OCI-LY1 (cell line): ENCODE measurements at regions not wholly inside any gene's neighbourhood (a gene's known extent, or its start where the extent isn't known, plus 50 kb on each side); places are given as distances from the start of the nearest gene placed in this dataset.

Experiments used
- CTCF ChIP-seq: fragments of 200-600 bp; sonication (generic), shearing (Covaris generic); IDR thresholded peaks from 2 replicates; pipeline ENCODE4 v1.5.1; 2017; ENCODE audit warnings: mild to moderate bottlenecking, antibody characterized with exemption, low read length, moderate library complexity, mixed read lengths
- EZH2 ChIP-seq: fragments of 200-600 bp; sonication (generic), shearing (Covaris generic); IDR thresholded peaks from 2 replicates; pipeline ENCODE4 v1.8.0; 2017; ENCODE audit warnings: borderline replicate concordance, mixed run types, mild to moderate bottlenecking, antibody characterized with exemption, low read length, moderate library complexity, mixed read lengths

GRCh38 chr6:138716971-138717665 lies 56.5 kb upstream of the CCDC28A start:
- TF ChIP-seq CTCF (no peak), EZH2 (no peak)
